GM06990 (cell line): ENCODE measurements at regions not wholly inside any gene's neighbourhood (a gene's known extent, or its start where the extent isn't known, plus 50 kb on each side); places are given as distances from the start of the nearest gene placed in this dataset.

ENCODE experiments used
- DNase-seq: peaks from one replicate; pipeline ENCODE4 v3.0.0-alpha.2; 2011; ENCODE audit not compliant: insufficient read length; ENCODE audit errors: extremely low read depth
- H3K27me3 ChIP-seq: replicated peaks from 2 replicates; pipeline ENCODE4 v1.6.0; 2011; ENCODE audit warnings: low read length; ENCODE audit not compliant: control insufficient read depth, insufficient read depth
- H3K36me3 ChIP-seq: 2 replicates; pipeline ENCODE4 v1.5.1; 2011; ENCODE audit warnings: low read length; ENCODE audit not compliant: control insufficient read depth, insufficient read depth
- H3K4me3 ChIP-seq: replicated peaks from 2 replicates; pipeline ENCODE4 v1.5.1; 2011; ENCODE audit warnings: low read depth, mild to moderate bottlenecking, control low read depth, low read length
- CTCF ChIP-seq: IDR thresholded peaks from 2 replicates; pipeline ENCODE4 v1.5.1; 2011; ENCODE audit warnings: low read length, control low read depth, mild to moderate bottlenecking, inconsistent platforms; ENCODE audit not compliant: insufficient read depth, poor library complexity, severe bottlenecking

- no peak for TF ChIP-seq CTCF
- H3K36me3 ChIP-seq: no peaks in the 10 kb centered on the region
- no peak for DNase-seq
- no peak overlapping the region for H3K4me3 ChIP-seq
- H3K27me3 ChIP-seq: no peaks in the 10 kb centered on the region
Measured at GRCh38 chr3:180409883-180410282, 192.1 kb upstream of the TTC14 start.

GRCh38 chr3:180414157-180414556 is 187.8 kb upstream of the TTC14 start:
- Histone ChIP-seq H3K4me3 (no peak overlapping the region), H3K36me3 (no peaks in the 10 kb centered on the region), H3K27me3 (no peaks in the 10 kb centered on the region)
- TF ChIP-seq CTCF: no peak
- no peak for DNase-seq

GRCh38 chr3:180416111-180416594 is 185.8 kb upstream of the TTC14 start:
- H3K36me3 ChIP-seq: no peaks in the 10 kb centered on the region
- DNase-seq: no peak
- no peak overlapping the region for H3K4me3 ChIP-seq
- H3K27me3 ChIP-seq: no peaks in the 10 kb centered on the region
- TF ChIP-seq CTCF: no peak

GRCh38 chr3:180417241-180417640 is 184.7 kb upstream of the TTC14 start:
- Histone ChIP-seq H3K4me3 (no peak overlapping the region), H3K27me3 (no peaks in the 10 kb centered on the region), H3K36me3 (no peaks in the 10 kb centered on the region)
- TF ChIP-seq CTCF: no peak
- no peak for DNase-seq

GRCh38 chr3:180420016-180420415 is 181.9 kb upstream of the TTC14 start:
- TF ChIP-seq CTCF: no peak
- no peaks in the 10 kb centered on the region for H3K27me3 ChIP-seq
- DNase-seq: no peak
- no peaks in the 10 kb centered on the region for H3K36me3 ChIP-seq
- no peak overlapping the region for H3K4me3 ChIP-seq

GRCh38 chr3:180420804-180421203 is 181.2 kb upstream of the TTC14 start:
- Histone ChIP-seq H3K4me3 (no peak overlapping the region), H3K27me3 (no peaks in the 10 kb centered on the region), H3K36me3 (no peaks in the 10 kb centered on the region)
- DNase-seq: no peak
- TF ChIP-seq CTCF: no peak
